ENCODE measurements at regions not wholly inside any gene's neighbourhood (a gene's known extent, or its start where the extent isn't known, plus 50 kb on each side); places are given as distances from the start of the nearest gene placed in this dataset.

DNA sequence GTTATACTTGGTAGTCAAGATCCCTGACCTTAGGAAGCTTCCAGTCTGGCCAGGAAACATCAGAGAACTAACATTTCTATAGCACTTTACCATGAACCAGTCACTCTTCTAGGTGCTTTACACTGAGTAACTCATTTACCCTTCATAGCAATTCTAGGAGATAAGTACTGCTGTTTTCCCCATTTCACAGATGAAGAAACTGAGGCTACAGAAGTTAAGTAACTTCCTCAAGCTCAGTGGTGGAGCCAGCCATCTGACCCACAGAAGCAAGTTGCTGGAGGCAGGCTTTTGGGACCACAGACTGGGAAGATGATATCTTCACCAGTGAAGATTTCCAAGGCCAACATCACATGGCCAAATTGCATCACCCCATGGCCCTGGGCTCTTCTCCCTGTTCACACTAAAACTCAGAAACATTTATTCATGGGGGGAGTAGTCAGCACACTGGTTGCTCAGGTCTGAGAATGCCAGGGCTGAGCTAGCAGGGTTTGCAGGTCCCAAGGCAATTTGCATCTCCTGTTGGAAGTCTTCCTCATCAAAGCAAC lies 70.3 kb downstream of the UNC5CL start:
- TF ChIP-seq TEAD4 (IDR thresholded peaks at IDR 0.05; ENCODE audit: low read depth, low read length) (no peak), KDM5A (IDR thresholded peaks at IDR 0.05; ENCODE audit: low read length) (no peak)
